ENCODE measurements at regions not wholly inside any gene's neighbourhood (a gene's known extent, or its start where the extent isn't known, plus 50 kb on each side); places are given as distances from the start of the nearest gene placed in this dataset.
"Not testable (repeated sequence)": the region's sequence is repeated elsewhere in the genome, so short reads cannot be mapped to it uniquely, and the experiment has no call there.

- not testable (repeated sequence) for H3K9me3 ChIP-seq (ENCODE audit: control insufficient read depth, low read length); H3K4me3 ChIP-seq (ENCODE audit: insufficient read depth, low read depth, low read length); H3K27ac ChIP-seq (ENCODE audit: insufficient read depth, low read depth, low read length, poor library complexity, severe bottlenecking); H3K36me3 ChIP-seq (ENCODE audit: control insufficient read depth, insufficient read depth, low read length); H3K27me3 ChIP-seq (ENCODE audit: control insufficient read depth, insufficient read depth, low read length, poor library complexity, severe bottlenecking); H3K4me1 ChIP-seq (ENCODE audit: control insufficient read depth, insufficient read depth, low read length)
- 80 to 83% methylated on average over 7 of the region's 7 CpGs for WGBS, 2 experiments
Measured at GRCh38 chr7:97234494-97234893, 117.0 kb downstream of the SDHAF3 start.

GRCh38 chr7:97246317-97246716 is 128.8 kb downstream of the SDHAF3 start:
- Histone ChIP-seq H3K4me3 (ENCODE audit: insufficient read depth, low read depth, low read length) (no peak overlapping the region), H3K27me3 (ENCODE audit: control insufficient read depth, insufficient read depth, low read length, poor library complexity, severe bottlenecking) (no peaks in the 10 kb centered on the region), H3K9me3 (ENCODE audit: control insufficient read depth, low read length) (no peaks in the 10 kb centered on the region), H3K36me3 (ENCODE audit: control insufficient read depth, insufficient read depth, low read length) (no peaks in the 10 kb centered on the region), H3K27ac (ENCODE audit: insufficient read depth, low read depth, low read length, poor library complexity, severe bottlenecking) (no peak overlapping the region), H3K4me1 (ENCODE audit: control insufficient read depth, insufficient read depth, low read length) (no peaks in the 10 kb centered on the region)
- 82 to 83% methylated on average over 2 of the region's 2 CpGs for WGBS, 2 experiments

- H3K27me3 ChIP-seq (ENCODE audit: control insufficient read depth, insufficient read depth, low read length, poor library complexity, severe bottlenecking); H3K4me3 ChIP-seq (ENCODE audit: insufficient read depth, low read depth, low read length); H3K27ac ChIP-seq (ENCODE audit: insufficient read depth, low read depth, low read length, poor library complexity, severe bottlenecking); H3K36me3 ChIP-seq (ENCODE audit: control insufficient read depth, insufficient read depth, low read length); H3K9me3 ChIP-seq (ENCODE audit: control insufficient read depth, low read length); H3K4me1 ChIP-seq (ENCODE audit: control insufficient read depth, insufficient read depth, low read length): not testable (repeated sequence)
- WGBS, 2 experiments, result no CpG with 5 or more reads among the region's 3 CpGs
Measured at GRCh38 chr7:97258187-97258586, 140.7 kb downstream of the SDHAF3 start.

- no peaks in the 10 kb centered on the region for H3K9me3 ChIP-seq (ENCODE audit: control insufficient read depth, low read length)
- no peak overlapping the region for H3K4me3 ChIP-seq (ENCODE audit: insufficient read depth, low read depth, low read length)
- H3K4me1 ChIP-seq (ENCODE audit: control insufficient read depth, insufficient read depth, low read length), result no peaks in the 10 kb centered on the region
- no peak overlapping the region for H3K27ac ChIP-seq (ENCODE audit: insufficient read depth, low read depth, low read length, poor library complexity, severe bottlenecking)
- no peaks in the 10 kb centered on the region for H3K27me3 ChIP-seq (ENCODE audit: control insufficient read depth, insufficient read depth, low read length, poor library complexity, severe bottlenecking)
- no peaks in the 10 kb centered on the region for H3K36me3 ChIP-seq (ENCODE audit: control insufficient read depth, insufficient read depth, low read length)
Measured at GRCh38 chr7:97269741-97270140, 152.2 kb downstream of the SDHAF3 start.

- Histone ChIP-seq H3K9me3 (ENCODE audit: control insufficient read depth, low read length) (no peaks in the 10 kb centered on the region), H3K27ac (ENCODE audit: insufficient read depth, low read depth, low read length, poor library complexity, severe bottlenecking) (no peak overlapping the region), H3K27me3 (ENCODE audit: control insufficient read depth, insufficient read depth, low read length, poor library complexity, severe bottlenecking) (no peaks in the 10 kb centered on the region), H3K4me1 (ENCODE audit: control insufficient read depth, insufficient read depth, low read length) (no peaks in the 10 kb centered on the region), H3K4me3 (ENCODE audit: insufficient read depth, low read depth, low read length) (no peak overlapping the region), H3K36me3 (ENCODE audit: control insufficient read depth, insufficient read depth, low read length) (no peaks in the 10 kb centered on the region)
- WGBS, 2 experiments, result 76% methylated on average over 1 of the region's 1 CpG; no CpG with 5 or more reads in 1 of the 2 experiments
Measured at GRCh38 chr7:97270280-97270679, 152.8 kb downstream of the SDHAF3 start.

GRCh38 chr7:97271619-97272018 is 154.1 kb downstream of the SDHAF3 start:
- H3K27ac ChIP-seq (ENCODE audit: insufficient read depth, low read depth, low read length, poor library complexity, severe bottlenecking), result no peak overlapping the region
- H3K4me1 ChIP-seq (ENCODE audit: control insufficient read depth, insufficient read depth, low read length), result no peaks in the 10 kb centered on the region
- no peak overlapping the region for H3K4me3 ChIP-seq (ENCODE audit: insufficient read depth, low read depth, low read length)
- H3K36me3 ChIP-seq (ENCODE audit: control insufficient read depth, insufficient read depth, low read length), result no peaks in the 10 kb centered on the region
- no peaks in the 10 kb centered on the region for H3K27me3 ChIP-seq (ENCODE audit: control insufficient read depth, insufficient read depth, low read length, poor library complexity, severe bottlenecking)
- WGBS, 2 experiments, result 87 to 90% methylated on average over 4 of the region's 4 CpGs
- no peaks in the 10 kb centered on the region for H3K9me3 ChIP-seq (ENCODE audit: control insufficient read depth, low read length)

GRCh38 chr7:97272237-97272975 is 154.9 kb downstream of the SDHAF3 start:
- Histone ChIP-seq H3K36me3 (ENCODE audit: control insufficient read depth, insufficient read depth, low read length) (no peaks in the 10 kb centered on the region), H3K9me3 (ENCODE audit: control insufficient read depth, low read length) (no peaks in the 10 kb centered on the region), H3K4me3 (ENCODE audit: insufficient read depth, low read depth, low read length) (no peak overlapping the region), H3K27ac (ENCODE audit: insufficient read depth, low read depth, low read length, poor library complexity, severe bottlenecking) (no peak overlapping the region), H3K27me3 (ENCODE audit: control insufficient read depth, insufficient read depth, low read length, poor library complexity, severe bottlenecking) (no peaks in the 10 kb centered on the region), H3K4me1 (ENCODE audit: control insufficient read depth, insufficient read depth, low read length) (no peaks in the 10 kb centered on the region)
- 91 to 93% methylated on average over 6 to 7 of the region's 7 CpGs for WGBS, 2 experiments

- no peaks in the 10 kb centered on the region for H3K4me1 ChIP-seq (ENCODE audit: control insufficient read depth, insufficient read depth, low read length)
- H3K4me3 ChIP-seq (ENCODE audit: insufficient read depth, low read depth, low read length), result no peak overlapping the region
- H3K9me3 ChIP-seq (ENCODE audit: control insufficient read depth, low read length), result no peaks in the 10 kb centered on the region
- H3K27ac ChIP-seq (ENCODE audit: insufficient read depth, low read depth, low read length, poor library complexity, severe bottlenecking), result no peak overlapping the region
- H3K27me3 ChIP-seq (ENCODE audit: control insufficient read depth, insufficient read depth, low read length, poor library complexity, severe bottlenecking), result no peaks in the 10 kb centered on the region
- WGBS, 2 experiments, result 96% methylated on average over 2 of the region's 2 CpGs; no CpG with 5 or more reads in 1 of the 2 experiments
- H3K36me3 ChIP-seq (ENCODE audit: control insufficient read depth, insufficient read depth, low read length), result no peaks in the 10 kb centered on the region
Measured at GRCh38 chr7:97275475-97275874, 158.0 kb downstream of the SDHAF3 start.

- 79 to 84% methylated on average over 5 of the region's 5 CpGs for WGBS, 2 experiments
- Histone ChIP-seq H3K27ac (ENCODE audit: insufficient read depth, low read depth, low read length, poor library complexity, severe bottlenecking) (peak overlapping the region; percentile 26), H3K4me3 (ENCODE audit: insufficient read depth, low read depth, low read length) (no peak overlapping the region), H3K9me3 (ENCODE audit: control insufficient read depth, low read length) (no peaks in the 10 kb centered on the region), H3K4me1 (ENCODE audit: control insufficient read depth, insufficient read depth, low read length) (no peaks in the 10 kb centered on the region), H3K36me3 (ENCODE audit: control insufficient read depth, insufficient read depth, low read length) (no peaks in the 10 kb centered on the region), H3K27me3 (ENCODE audit: control insufficient read depth, insufficient read depth, low read length, poor library complexity, severe bottlenecking) (no peaks in the 10 kb centered on the region)
Measured at GRCh38 chr7:97280950-97281349, 163.5 kb downstream of the SDHAF3 start.

- Histone ChIP-seq H3K27me3 (ENCODE audit: control insufficient read depth, insufficient read depth, low read length, poor library complexity, severe bottlenecking) (no peaks in the 10 kb centered on the region), H3K4me3 (ENCODE audit: insufficient read depth, low read depth, low read length) (no peak overlapping the region), H3K36me3 (ENCODE audit: control insufficient read depth, insufficient read depth, low read length) (no peaks in the 10 kb centered on the region), H3K4me1 (ENCODE audit: control insufficient read depth, insufficient read depth, low read length) (no peaks in the 10 kb centered on the region), H3K9me3 (ENCODE audit: control insufficient read depth, low read length) (no peaks in the 10 kb centered on the region), H3K27ac (ENCODE audit: insufficient read depth, low read depth, low read length, poor library complexity, severe bottlenecking) (no peak overlapping the region)
- WGBS, 2 experiments, result 89 to 94% methylated on average over 2 of the region's 2 CpGs
Measured at GRCh38 chr7:97285348-97285747, 167.8 kb downstream of the SDHAF3 start.

- no peaks in the 10 kb centered on the region for H3K27me3 ChIP-seq (ENCODE audit: control insufficient read depth, insufficient read depth, low read length, poor library complexity, severe bottlenecking)
- H3K9me3 ChIP-seq (ENCODE audit: control insufficient read depth, low read length), result no peaks in the 10 kb centered on the region
- WGBS, 2 experiments, result 89 to 96% methylated on average over 3 of the region's 3 CpGs
- H3K4me1 ChIP-seq (ENCODE audit: control insufficient read depth, insufficient read depth, low read length), result no peaks in the 10 kb centered on the region
- H3K36me3 ChIP-seq (ENCODE audit: control insufficient read depth, insufficient read depth, low read length), result no peaks in the 10 kb centered on the region
- H3K27ac ChIP-seq (ENCODE audit: insufficient read depth, low read depth, low read length, poor library complexity, severe bottlenecking), result no peak overlapping the region
- no peak overlapping the region for H3K4me3 ChIP-seq (ENCODE audit: insufficient read depth, low read depth, low read length)
Measured at GRCh38 chr7:97293031-97293430, 175.5 kb downstream of the SDHAF3 start.
